ENCODE measurements at regions not wholly inside any gene's neighbourhood (a gene's known extent, or its start where the extent isn't known, plus 50 kb on each side); places are given as distances from the start of the nearest gene placed in this dataset.

GRCh38 chr2:133705287-133705686 lies 137.0 kb upstream of the NCKAP5 start:
- TF ChIP-seq CTCF (IDR thresholded peaks at IDR 0.05) (no peak), POLR2A (IDR thresholded peaks at IDR 0.05) (no peak)
- no peaks in the 10 kb centered on the region for H3K36me3 ChIP-seq
- WGBS (ENCODE audit: insufficient coverage, low coverage, low lambda C conversion rate, missing lambda C conversion rate): 56% methylated on average over 1 of the region's 1 CpG
- peaks cover 0 to 4% (median 0%) of the 10 kb centered on the region in 4 donors for H3K9me3 ChIP-seq
- intact Hi-C loops (cut with DNase I): no loop called here
- no peak overlapping the region for H3K27ac ChIP-seq
- H3K4me3 ChIP-seq: no peak overlapping the region
- H3K27me3 ChIP-seq: no peaks in the 10 kb centered on the region
- no peak for ATAC-seq
- DNase-seq: no peak
- H3K4me1 ChIP-seq: no peaks in the 10 kb centered on the region

- intact Hi-C loops (cut with DNase I): no loop called here
These were observed 142.3 kb upstream of the NCKAP5 start for GRCh38 chr2:133710613-133711012.

GRCh38 chr2:133711201-133711600 lies 142.9 kb upstream of the NCKAP5 start:
- intact Hi-C loops (cut with DNase I): no loop called here

More at GRCh38 chr2:133710613-133711012, 142.3 kb upstream of the NCKAP5 start:
- Histone ChIP-seq H3K27ac (no peak overlapping the region), H3K4me3 (no peak overlapping the region), H3K27me3 (no peaks in the 10 kb centered on the region), H3K4me1 (no peaks in the 10 kb centered on the region), H3K36me3 (no peaks in the 10 kb centered on the region), H3K9me3 (peaks cover 0 to 4% (median 0%) of the 10 kb centered on the region in 4 donors)
- no peak for TF ChIP-seq POLR2A (IDR thresholded peaks at IDR 0.05)
- TF ChIP-seq CTCF (IDR thresholded peaks at IDR 0.05): no peak
- 86% methylated on average over 3 of the region's 3 CpGs for WGBS (ENCODE audit: insufficient coverage, low coverage, low lambda C conversion rate, missing lambda C conversion rate)
- ATAC-seq: no peak
- DNase-seq: no peak

GRCh38 chr2:133711806-133712205 lies 143.5 kb upstream of the NCKAP5 start:
- intact Hi-C loops (cut with DNase I): no loop called here
- no peaks in the 10 kb centered on the region for H3K4me1 ChIP-seq
- peaks cover 0 to 4% (median 0%) of the 10 kb centered on the region in 4 donors for H3K9me3 ChIP-seq
- H3K27ac ChIP-seq: no peak overlapping the region
- no peak for ATAC-seq
- H3K27me3 ChIP-seq: no peaks in the 10 kb centered on the region
- no peaks in the 10 kb centered on the region for H3K36me3 ChIP-seq
- no peak overlapping the region for H3K4me3 ChIP-seq
- TF ChIP-seq POLR2A (IDR thresholded peaks at IDR 0.05) (no peak), CTCF (IDR thresholded peaks at IDR 0.05) (no peak)
- no peak for DNase-seq
- WGBS (ENCODE audit: insufficient coverage, low coverage, low lambda C conversion rate, missing lambda C conversion rate): 70% methylated on average over 4 of the region's 6 CpGs

More at GRCh38 chr2:133711201-133711600, 142.9 kb upstream of the NCKAP5 start:
- H3K4me3 ChIP-seq: no peak overlapping the region
- no peak overlapping the region for H3K27ac ChIP-seq
- H3K27me3 ChIP-seq: no peaks in the 10 kb centered on the region
- H3K36me3 ChIP-seq: no peaks in the 10 kb centered on the region
- 73% methylated on average over 1 of the region's 6 CpGs for WGBS (ENCODE audit: insufficient coverage, low coverage, low lambda C conversion rate, missing lambda C conversion rate)
- TF ChIP-seq POLR2A (IDR thresholded peaks at IDR 0.05) (no peak), CTCF (IDR thresholded peaks at IDR 0.05) (no peak)
- no peaks in the 10 kb centered on the region for H3K4me1 ChIP-seq
- peaks cover 0 to 4% (median 0%) of the 10 kb centered on the region in 4 donors for H3K9me3 ChIP-seq
- ATAC-seq (no peak), DNase-seq (no peak)

GRCh38 chr2:133712369-133712768 lies 144.1 kb upstream of the NCKAP5 start:
- no peak overlapping the region for H3K27ac ChIP-seq
- no peak overlapping the region for H3K4me3 ChIP-seq
- no CpG with 5 or more reads among the region's 3 CpGs for WGBS (ENCODE audit: insufficient coverage, low coverage, low lambda C conversion rate, missing lambda C conversion rate)
- no peaks in the 10 kb centered on the region for H3K4me1 ChIP-seq
- peaks cover 0 to 4% (median 0%) of the 10 kb centered on the region in 4 donors for H3K9me3 ChIP-seq
- TF ChIP-seq CTCF (IDR thresholded peaks at IDR 0.05) (no peak), POLR2A (IDR thresholded peaks at IDR 0.05) (no peak)
- DNase-seq (no peak), ATAC-seq (no peak)
- intact Hi-C loops (cut with DNase I): no loop called here
- no peaks in the 10 kb centered on the region for H3K27me3 ChIP-seq
- no peaks in the 10 kb centered on the region for H3K36me3 ChIP-seq

All from right lobe of liver (tissue), 6 donors.